NB4 (cell line): ENCODE measurements at regions not wholly inside any gene's neighbourhood (a gene's known extent, or its start where the extent isn't known, plus 50 kb on each side); places are given as distances from the start of the nearest gene placed in this dataset.
A peak's percentile ranks its signal among the peaks of the same experiment; 100 is the strongest.

Experiments used
- DNase-seq: peaks from one replicate; pipeline ENCODE4 v3.0.0; 2010; ENCODE audit warnings: low read depth
- H3K4me3 ChIP-seq: one replicate; pipeline ENCODE4 v1.5.1; 2011; ENCODE audit warnings: mild to moderate bottlenecking, low read depth, low read length, moderate library complexity
- CTCF ChIP-seq: IDR thresholded peaks from one replicate; pipeline ENCODE4 v1.5.1; 2012; ENCODE audit warnings: low read depth, low read length
- MAX ChIP-seq: IDR thresholded peaks from 2 replicates; pipeline ENCODE4 v1.6.1; 2011; ENCODE audit warnings: low read depth, low read length
- MYC ChIP-seq: IDR thresholded peaks from 2 replicates; pipeline ENCODE4 v1.6.1; 2011; ENCODE audit warnings: low read depth, low read length
- POLR2A ChIP-seq: IDR thresholded peaks from 2 replicates; pipeline ENCODE4 v1.6.1; 2011; ENCODE audit warnings: mild to moderate bottlenecking; ENCODE audit not compliant: insufficient read length; ENCODE audit errors: extremely low read depth

- H3K4me3 ChIP-seq = no peak overlapping the region
- no peak for TF ChIP-seq CTCF
- TF ChIP-seq POLR2A = no peak
- TF ChIP-seq MAX = no peak
- TF ChIP-seq MYC = no peak
- DNase-seq = no peak
These were observed 143.5 kb upstream of the PLET1 start for GRCh38 chr11:112404112-112404511.

- TF ChIP-seq CTCF = no peak
- TF ChIP-seq POLR2A = no peak
- no peak for TF ChIP-seq MAX
- no peak for TF ChIP-seq MYC
- no peak for DNase-seq
- no peak overlapping the region for H3K4me3 ChIP-seq
These were observed 147.9 kb upstream of the PLET1 start for GRCh38 chr11:112408517-112408916.

GRCh38 chr11:112410325-112410724, 149.7 kb upstream of the PLET1 start:
- DNase-seq = peak; percentile 34
- H3K4me3 ChIP-seq = no peak overlapping the region
- TF ChIP-seq MAX (no peak), POLR2A (no peak), CTCF (no peak), MYC (no peak)

GRCh38 chr11:112412383-112412782, 151.7 kb upstream of the PLET1 start:
- no peak overlapping the region for H3K4me3 ChIP-seq
- DNase-seq = no peak
- no peak for TF ChIP-seq MAX
- TF ChIP-seq CTCF = no peak
- TF ChIP-seq MYC = no peak
- TF ChIP-seq POLR2A = no peak

- H3K4me3 ChIP-seq = no peak overlapping the region
- TF ChIP-seq MAX (no peak), MYC (no peak), CTCF (no peak), POLR2A (no peak)
- no peak for DNase-seq
These were observed 156.7 kb upstream of the PLET1 start for GRCh38 chr11:112417339-112417738.

- TF ChIP-seq CTCF (no peak), POLR2A (no peak), MAX (no peak), MYC (no peak)
- no peak overlapping the region for H3K4me3 ChIP-seq
- DNase-seq = no peak
These were observed 157.8 kb upstream of the PLET1 start for GRCh38 chr11:112418438-112418837.
